Neutrophil (primary cell): ENCODE measurements at regions not wholly inside any gene's neighbourhood (a gene's known extent, or its start where the extent isn't known, plus 50 kb on each side); places are given as distances from the start of the nearest gene placed in this dataset.

Source experiments
- H3K27ac ChIP-seq: fragments of 200-600 bp; sonication (generic); 2 replicates; pipeline ENCODE4 v1.5.1; 2016; ENCODE audit warnings: mild to moderate bottlenecking, moderate library complexity
- H3K27me3 ChIP-seq: fragments of 200-600 bp; sonication (generic); 2 replicates; pipeline ENCODE4 v1.6.0; 2016; ENCODE audit warnings: mild to moderate bottlenecking
- H3K36me3 ChIP-seq: fragments of 200-600 bp; sonication (generic); 2 replicates; pipeline ENCODE4 v1.5.1; 2017
- H3K4me1 ChIP-seq, 2 experiments: fragments of 200-600 bp in 1 of 2; sonication (generic) in 1 of 2; 1 replicate in 1 of 2; 2 replicates in 1 of 2; pipeline versions ENCODE4 v1.5.1 to v1.6.1; 2013 to 2016; ENCODE audit warnings: low read depth in 1 of 2, low read length in 1 of 2, mild to moderate bottlenecking in 1 of 2, moderate library complexity in 1 of 2; ENCODE audit not compliant: control insufficient read depth in 1 of 2, insufficient read depth in 1 of 2
- H3K4me3 ChIP-seq, 2 experiments: fragments of 200-600 bp in 1 of 2; sonication (generic) in 1 of 2; 1 replicate in 1 of 2; 2 replicates in 1 of 2; pipeline ENCODE4 v1.5.1; 2013 to 2016; ENCODE audit warnings: low read depth in 1 of 2, low read length in 1 of 2, mild to moderate bottlenecking in 1 of 2, moderate library complexity in 1 of 2
- H3K9me3 ChIP-seq: fragments of 200-600 bp; sonication (generic); 2 replicates; pipeline ENCODE4 v1.5.1; 2016
- CTCF ChIP-seq: fragments of 200-600 bp; sonication (generic); IDR thresholded peaks from 2 replicates; pipeline ENCODE4 v1.5.1; 2016; ENCODE audit warnings: antibody characterized with exemption

GRCh38 chr5:60101573-60101972, 208.0 kb upstream of the PDE4D start:
- Histone ChIP-seq H3K4me3 (no peak overlapping the region), H3K27ac (no peak overlapping the region), H3K27me3 (no peaks in the 10 kb centered on the region), H3K4me1 (peaks cover 6 to 13% of the 10 kb centered on the region in 2 experiments), H3K36me3 (no peaks in the 10 kb centered on the region), H3K9me3 (no peaks in the 10 kb centered on the region)
- no peak for TF ChIP-seq CTCF

GRCh38 chr5:60092671-60093422, 199.3 kb upstream of the PDE4D start:
- no peak overlapping the region for H3K4me3 ChIP-seq
- no peak for TF ChIP-seq CTCF

GRCh38 chr5:60086583-60086982, 193.1 kb upstream of the PDE4D start:
- H3K4me3 ChIP-seq = no peak overlapping the region
- no peak overlapping the region for H3K27ac ChIP-seq
- H3K27me3 ChIP-seq = no peaks in the 10 kb centered on the region
- no peaks in the 10 kb centered on the region for H3K36me3 ChIP-seq
- peaks cover 11 to 26% of the 10 kb centered on the region in 2 experiments for H3K4me1 ChIP-seq
- H3K9me3 ChIP-seq = no peaks in the 10 kb centered on the region
- TF ChIP-seq CTCF = no peak

More at GRCh38 chr5:60092671-60093422, 199.3 kb upstream of the PDE4D start:
- Histone ChIP-seq H3K27ac (peak overlapping the region; percentile 7), H3K9me3 (no peaks in the 10 kb centered on the region), H3K27me3 (no peaks in the 10 kb centered on the region), H3K36me3 (no peaks in the 10 kb centered on the region), H3K4me1 (no peaks in the 10 kb centered on the region)

GRCh38 chr5:60084226-60084625, 190.7 kb upstream of the PDE4D start:
- no peak for TF ChIP-seq CTCF
- no peaks in the 10 kb centered on the region for H3K36me3 ChIP-seq
- H3K4me1 ChIP-seq = peaks cover 11 to 26% of the 10 kb centered on the region in 2 experiments
- no peaks in the 10 kb centered on the region for H3K27me3 ChIP-seq
- H3K27ac ChIP-seq = peak overlapping the region; percentile 82
- no peak overlapping the region for H3K4me3 ChIP-seq
- no peaks in the 10 kb centered on the region for H3K9me3 ChIP-seq

- no peak overlapping the region for H3K27ac ChIP-seq
- H3K36me3 ChIP-seq = no peaks in the 10 kb centered on the region
- H3K4me1 ChIP-seq = peaks cover 0 to 6% of the 10 kb centered on the region in 2 experiments
- H3K27me3 ChIP-seq = no peaks in the 10 kb centered on the region
- H3K9me3 ChIP-seq = no peaks in the 10 kb centered on the region
- no peak overlapping the region for H3K4me3 ChIP-seq
- no peak for TF ChIP-seq CTCF
Measured at GRCh38 chr5:60077292-60077691, 183.8 kb upstream of the PDE4D start.
